SK-N-SH (cell line): ENCODE measurements at regions not wholly inside any gene's neighbourhood (a gene's known extent, or its start where the extent isn't known, plus 50 kb on each side); places are given as distances from the start of the nearest gene placed in this dataset.

Experiments used
- CTCF ChIA-PET: fragments of 300-600, 350-600 bp; formaldehyde crosslinking; extraction: SDS; loops from one replicate; lab custom pipeline; 2021; lab: Yijun Ruan, JAX
- POLR2A ChIA-PET: fragments of 350-600 bp; sonication (Branson Sonifier 250); formaldehyde crosslinking; extraction: SDS; loops from one replicate; lab custom pipeline; 2020; ENCODE audit warnings: antibody characterized with exemption, inconsistent platforms; lab: Yijun Ruan, JAX
- DNase-seq: peaks from one replicate; pipeline ENCODE4 v3.0.0; 2012
- H2AFZ ChIP-seq: fragments of 200-600 bp; sonication (generic); 2 replicates; pipeline ENCODE4 v1.8.1; 2016; ENCODE audit warnings: antibody characterized with exemption, mild to moderate bottlenecking, low read depth
- H3F3A ChIP-seq: fragments of 200-600 bp; sonication (generic); replicated peaks from 2 replicates; pipeline ENCODE3; 2016; ENCODE audit warnings: antibody characterized with exemption, mild to moderate bottlenecking; ENCODE audit not compliant: insufficient read depth
- H3K27ac ChIP-seq, 2 experiments: fragments of 200-500 bp in 1 of 2; fragments of 200-600 bp in 1 of 2; sonication (Bioruptor generic) in 1 of 2; sonication (generic), shearing (Covaris generic) in 1 of 2; 2 replicates each; pipeline versions ENCODE4 v1.5.1 to v1.6.1; 2014 to 2016; ENCODE audit warnings: low read depth in 2 of 2, inconsistent platforms in 1 of 2, low read length in 1 of 2, mild to moderate bottlenecking in 1 of 2, mixed read lengths in 1 of 2
- H3K27me3 ChIP-seq: fragments of 200-600 bp; sonication (generic), shearing (Covaris generic); 2 replicates; pipeline ENCODE4 v1.6.1; 2016; ENCODE audit warnings: mixed run types; ENCODE audit not compliant: insufficient read depth
- H3K36me3 ChIP-seq, 2 experiments: fragments of 200-500 bp in 1 of 2; fragments of 200-600 bp in 1 of 2; sonication (Bioruptor generic) in 1 of 2; sonication (generic) in 1 of 2; replicated peaks in 1 of 2; 2 replicates each; pipeline versions ENCODE3 to v1.5.1; 2014 to 2016; ENCODE audit warnings: low read length in 1 of 2, mild to moderate bottlenecking in 1 of 2; ENCODE audit not compliant: insufficient read depth in 2 of 2, control insufficient read depth in 1 of 2
- H3K4me1 ChIP-seq, 2 experiments: fragments of 200-500 bp in 1 of 2; fragments of 200-600 bp in 1 of 2; sonication (Bioruptor generic) in 1 of 2; sonication (generic), shearing (Covaris generic) in 1 of 2; 2 replicates each; pipeline versions ENCODE4 v1.5.1 to v1.6.1; 2014 to 2016; ENCODE audit warnings: low read depth in 1 of 2, low read length in 1 of 2, mixed run types in 1 of 2; ENCODE audit not compliant: insufficient read depth in 2 of 2, control insufficient read depth in 1 of 2
- H3K4me2 ChIP-seq: fragments of 200-600 bp; sonication (generic), shearing (Covaris generic); 2 replicates; pipeline ENCODE4 v1.6.1; 2017; ENCODE audit warnings: mixed run types
- H3K4me3 ChIP-seq, 2 experiments: fragments of 200-500 bp in 1 of 2; fragments of 200-600 bp in 1 of 2; sonication (Bioruptor generic) in 1 of 2; sonication (generic), shearing (Covaris generic) in 1 of 2; 2 replicates each; pipeline versions ENCODE4 v1.5.1 to v1.8.1; 2014 to 2016; ENCODE audit warnings: low read depth in 2 of 2, inconsistent platforms in 1 of 2, low read length in 1 of 2, mild to moderate bottlenecking in 1 of 2, mixed read lengths in 1 of 2, moderate library complexity in 1 of 2
- H3K79me2 ChIP-seq: fragments of 200-600 bp; sonication (generic); 2 replicates; pipeline ENCODE4 v1.8.1; 2017; ENCODE audit warnings: mild to moderate bottlenecking; ENCODE audit not compliant: insufficient read depth
- H3K9ac ChIP-seq: fragments of 200-600 bp; sonication (generic); 2 replicates; pipeline ENCODE4 v1.6.1; 2017; ENCODE audit warnings: mixed run types
- H3K9me2 ChIP-seq: fragments of 200-600 bp; sonication (generic); 2 replicates; pipeline ENCODE4 v1.6.1; 2017; ENCODE audit warnings: mixed run types
- H3K9me3 ChIP-seq: fragments of 200-600 bp; sonication (generic); 2 replicates; pipeline ENCODE4 v1.6.1; 2017; ENCODE audit warnings: mixed run types, mild to moderate bottlenecking, moderate library complexity
- H4K20me1 ChIP-seq: fragments of 200-600 bp; sonication (generic); 2 replicates; pipeline ENCODE4 v1.6.1; 2017; ENCODE audit warnings: mild to moderate bottlenecking, mixed run types; ENCODE audit not compliant: insufficient read depth
- CHD2 ChIP-seq: fragments of 150-350 bp; IDR thresholded peaks from 2 replicates; pipeline ENCODE4 v1.6.1; 2018; ENCODE audit warnings: low read length; ENCODE audit not compliant: partially characterized antibody
- ELF1 ChIP-seq: IDR thresholded peaks from 2 replicates; pipeline ENCODE4 v1.4.0; 2012
- EP300 ChIP-seq, 2 experiments: IDR thresholded peaks; 2 replicates each; pipeline versions ENCODE4 v1.4.0 to v1.6.1; 2012; ENCODE audit warnings: borderline replicate concordance in 1 of 2, low read depth in 1 of 2, low read length in 1 of 2
- EZH2phosphoT487 ChIP-seq: fragments of 200-600 bp; sonication (generic); IDR thresholded peaks from 2 replicates; pipeline ENCODE4 v1.6.1; 2017; ENCODE audit warnings: low read depth, mixed run types, mild to moderate bottlenecking, antibody characterized with exemption, moderate library complexity, borderline replicate concordance
- FOSL2 ChIP-seq: IDR thresholded peaks from 2 replicates; pipeline ENCODE4 v1.4.0; 2012; ENCODE audit warnings: low read depth, mild to moderate bottlenecking, moderate library complexity, borderline replicate concordance
- GABPA ChIP-seq: IDR thresholded peaks from 2 replicates; pipeline ENCODE4 v1.4.0; 2012; ENCODE audit warnings: low read depth, mild to moderate bottlenecking
- JUND ChIP-seq: IDR thresholded peaks from 2 replicates; pipeline ENCODE4 v1.4.0; 2012
- NFIC ChIP-seq: IDR thresholded peaks from 2 replicates; pipeline ENCODE4 v1.4.0; 2012; ENCODE audit warnings: borderline replicate concordance
- NRF1 ChIP-seq: IDR thresholded peaks from 2 replicates; pipeline ENCODE4 v1.6.1; 2012; ENCODE audit warnings: low read depth, mild to moderate bottlenecking, low read length
- PBX3 ChIP-seq: IDR thresholded peaks from 2 replicates; pipeline ENCODE4; 2012
- POLR2AphosphoS5 ChIP-seq: IDR thresholded peaks from 2 replicates; pipeline ENCODE4 v1.6.1; 2012; ENCODE audit warnings: low read depth, low read length
- RAD21 ChIP-seq: IDR thresholded peaks from 2 replicates; pipeline ENCODE4 v1.6.1; 2012; ENCODE audit warnings: mild to moderate bottlenecking, low read length
- REST ChIP-seq: IDR thresholded peaks from 2 replicates; pipeline ENCODE4 v1.6.1; 2012; ENCODE audit warnings: mild to moderate bottlenecking, low read depth, low read length, moderate library complexity
- RXRA ChIP-seq: IDR thresholded peaks from 2 replicates; pipeline ENCODE4 v1.4.0; 2012; ENCODE audit warnings: low read depth, mild to moderate bottlenecking, borderline replicate concordance
- TAF1 ChIP-seq: IDR thresholded peaks from 2 replicates; pipeline ENCODE4 v1.6.1; 2012; ENCODE audit warnings: low read depth, mild to moderate bottlenecking, low read length, moderate library complexity, borderline replicate concordance
- TCF12 ChIP-seq: IDR thresholded peaks from 2 replicates; pipeline ENCODE4 v1.4.0; 2012
- USF1 ChIP-seq: IDR thresholded peaks from 2 replicates; pipeline ENCODE4 v1.4.0; 2012; ENCODE audit warnings: low read depth, borderline replicate concordance
- USF2 ChIP-seq: fragments of 150-350 bp; IDR thresholded peaks from 2 replicates; pipeline ENCODE4 v1.6.1; 2017; ENCODE audit warnings: antibody characterized with exemption, low read length, low read depth, borderline replicate concordance
- WGBS: methylation state at CpG from one replicate; pipeline ENCODE4 v1.1.6; 2017; ENCODE audit warnings: low lambda C conversion rate; 5-methylcytosine and 5-hydroxymethylcytosine counted together

- Histone ChIP-seq H2AFZ (no peak overlapping the region), H3K9me2 (no peaks in the 10 kb centered on the region), H3K36me3 (no peaks in the 10 kb centered on the region), H3K79me2 (no peaks in the 10 kb centered on the region), H3K9me3 (no peaks in the 10 kb centered on the region), H4K20me1 (no peaks in the 10 kb centered on the region), H3K4me1 (no peaks in the 10 kb centered on the region; a peak in 1 of 4 replicates), H3K9ac (no peak overlapping the region), H3F3A (no peaks in the 10 kb centered on the region), H3K4me3 (no peak overlapping the region), H3K4me2 (0 out of 2 replicates have a peak overlapping the region, but pooled peaks have one; percentile 0), H3K27ac (peak overlapping the region in 1 of 2 experiments; percentile 26; a peak in 2 of 4 replicates), H3K27me3 (no peaks in the 10 kb centered on the region)
- ChIA-PET CTCF (interaction anchor here (1.0 to 1.6 kb wide), 2 partner anchors 12 to 59 kb away, joined by 3 read pairs; no protein-coding TSS in a partner anchor), POLR2A (no interaction called here)
- 56% methylated on average over 4 of the region's 4 CpGs for WGBS
- TF ChIP-seq RAD21, result no peak
- no peak for TF ChIP-seq CHD2
- TF ChIP-seq FOSL2, result peak; percentile 24; the same call in 1 of the 2 replicates
- TF ChIP-seq PBX3, result peak; percentile 24
- peak; percentile 25; the same call in 1 of the 2 replicates for TF ChIP-seq RXRA
- TF ChIP-seq TCF12, result peak; percentile 32; the same call in 1 of the 2 replicates
- TF ChIP-seq NRF1, result no peak
- TF ChIP-seq NFIC, result peak; percentile 31; the same call in 1 of the 2 replicates
- 0 out of 2 replicates have a peak, but pooled peaks have one; percentile 23 for TF ChIP-seq JUND
- DNase-seq, result no peak
These were observed 113.9 kb upstream of the DYRK2 start for GRCh38 chr12:67534681-67535080.

- no peaks in the 10 kb centered on the region for H3K79me2 ChIP-seq
- no peaks in the 10 kb centered on the region; a peak in 1 of 4 replicates for H3K4me1 ChIP-seq
- H3K4me3 ChIP-seq, result no peak overlapping the region
- ChIA-PET POLR2A (no interaction called here), CTCF (interaction anchor here (1.6 kb wide), 1 partner anchor 12 kb away, joined by 3 read pairs; no protein-coding TSS in a partner anchor)
- H3K36me3 ChIP-seq, result no peaks in the 10 kb centered on the region
- DNase-seq, result no peak
- H3K27me3 ChIP-seq, result no peaks in the 10 kb centered on the region
- H2AFZ ChIP-seq, result no peak overlapping the region
- H3K9me2 ChIP-seq, result no peaks in the 10 kb centered on the region
- no peaks in the 10 kb centered on the region for H4K20me1 ChIP-seq
- 0 out of 2 replicates have a peak overlapping the region, but pooled peaks have one; percentile 0 for H3K4me2 ChIP-seq
- peak overlapping the region in 1 of 2 experiments; percentile 26; a peak in 2 of 4 replicates for H3K27ac ChIP-seq
- no peaks in the 10 kb centered on the region for H3K9me3 ChIP-seq
- 66% methylated on average over 4 of the region's 6 CpGs for WGBS
- TF ChIP-seq POLR2AphosphoS5 (no peak), ELF1 (no peak), USF1 (no peak), NFIC (no peak), JUND (no peak), RXRA (no peak), REST (no peak), EZH2phosphoT487 (no peak), TAF1 (no peak), PBX3 (no peak), USF2 (no peak), EP300 (IDR thresholded peaks at IDR 0.05; ENCODE audit: borderline replicate concordance in 1 of 2, low read depth in 1 of 2, low read length in 1 of 2) (no peak), GABPA (no peak)
- H3F3A ChIP-seq, result no peaks in the 10 kb centered on the region
- no peak overlapping the region for H3K9ac ChIP-seq
These were observed 113.4 kb upstream of the DYRK2 start for GRCh38 chr12:67535176-67535575.
